ENCODE measurements at regions not wholly inside any gene's neighbourhood (a gene's known extent, or its start where the extent isn't known, plus 50 kb on each side); places are given as distances from the start of the nearest gene placed in this dataset.

DNA sequence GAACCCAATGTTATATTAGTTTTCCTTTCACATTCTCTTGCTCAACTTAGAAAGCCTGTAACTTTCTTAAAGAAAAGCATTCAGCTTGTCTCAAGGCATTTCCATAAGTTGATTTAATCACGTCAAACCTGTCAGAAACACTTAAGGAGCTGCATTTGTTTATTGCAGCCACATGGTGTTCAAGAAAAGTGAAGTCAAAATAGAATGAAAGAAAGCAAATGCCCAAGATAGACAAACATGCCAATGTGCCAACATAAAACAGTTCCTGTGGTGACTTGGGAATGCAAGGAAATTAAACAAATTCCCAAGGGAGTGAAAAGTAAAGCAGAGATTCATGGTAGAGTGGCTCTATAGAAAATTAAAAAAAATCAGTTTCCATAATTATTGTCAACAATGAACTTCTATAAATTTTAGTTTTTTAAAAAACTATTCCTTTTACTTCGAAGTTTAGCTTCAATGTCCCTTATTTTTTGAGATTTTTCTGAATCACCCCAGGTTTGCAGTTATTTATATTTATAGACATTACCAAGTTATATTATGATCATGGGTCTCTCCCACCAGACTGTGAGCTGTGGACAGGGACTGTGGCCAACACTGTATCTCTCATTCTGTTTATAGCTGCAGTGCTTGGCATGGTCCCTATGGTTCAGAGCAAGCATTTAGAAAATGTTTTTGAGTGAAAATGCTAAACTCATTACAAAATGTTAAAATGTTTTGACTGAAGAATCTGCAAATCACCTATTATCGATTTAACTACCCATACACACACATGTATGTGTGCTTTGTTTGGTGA lies 887.4 kb downstream of the REEP3 start:
- Mint-ChIP-seq H3K27ac (no peak overlapping the region), H3K4me3 (no peak overlapping the region), H3K9me3 (no peaks in the 10 kb centered on the region), H3K36me3 (ENCODE audit: low read depth) (no peaks in the 10 kb centered on the region), H3K4me1 (peaks cover 5% of the 10 kb centered on the region), H3K27me3 (ENCODE audit: insufficient read depth) (no peaks in the 10 kb centered on the region)
- H3K9me3 ChIP-seq (ENCODE audit: control insufficient read depth, low read length), result no peaks in the 10 kb centered on the region
- H3K9ac ChIP-seq (ENCODE audit: extremely low read depth, low read length, poor library complexity, severe bottlenecking), result no peak overlapping the region
- no peak overlapping the region for H3K27ac ChIP-seq (ENCODE audit: low read depth, low read length)
- H3K36me3 ChIP-seq (ENCODE audit: control insufficient read depth, insufficient read depth, low read length), result no peaks in the 10 kb centered on the region
- 80 to 98% methylated on average over 1 to 3 of the region's 3 CpGs for WGBS, 2 experiments (ENCODE audit: insufficient coverage in 1 of 2, insufficient read length in 1 of 2)
- H3K4me3 ChIP-seq (ENCODE audit: low read length), result no peak overlapping the region
- no peak for DNase-seq
- H3K4me1 ChIP-seq (ENCODE audit: control insufficient read depth, insufficient read depth, low read length), result no peaks in the 10 kb centered on the region
- no peaks in the 10 kb centered on the region for H3K27me3 ChIP-seq (ENCODE audit: control insufficient read depth, insufficient read depth, low read length, poor library complexity, severe bottlenecking)
- TF ChIP-seq, protein P1, sequence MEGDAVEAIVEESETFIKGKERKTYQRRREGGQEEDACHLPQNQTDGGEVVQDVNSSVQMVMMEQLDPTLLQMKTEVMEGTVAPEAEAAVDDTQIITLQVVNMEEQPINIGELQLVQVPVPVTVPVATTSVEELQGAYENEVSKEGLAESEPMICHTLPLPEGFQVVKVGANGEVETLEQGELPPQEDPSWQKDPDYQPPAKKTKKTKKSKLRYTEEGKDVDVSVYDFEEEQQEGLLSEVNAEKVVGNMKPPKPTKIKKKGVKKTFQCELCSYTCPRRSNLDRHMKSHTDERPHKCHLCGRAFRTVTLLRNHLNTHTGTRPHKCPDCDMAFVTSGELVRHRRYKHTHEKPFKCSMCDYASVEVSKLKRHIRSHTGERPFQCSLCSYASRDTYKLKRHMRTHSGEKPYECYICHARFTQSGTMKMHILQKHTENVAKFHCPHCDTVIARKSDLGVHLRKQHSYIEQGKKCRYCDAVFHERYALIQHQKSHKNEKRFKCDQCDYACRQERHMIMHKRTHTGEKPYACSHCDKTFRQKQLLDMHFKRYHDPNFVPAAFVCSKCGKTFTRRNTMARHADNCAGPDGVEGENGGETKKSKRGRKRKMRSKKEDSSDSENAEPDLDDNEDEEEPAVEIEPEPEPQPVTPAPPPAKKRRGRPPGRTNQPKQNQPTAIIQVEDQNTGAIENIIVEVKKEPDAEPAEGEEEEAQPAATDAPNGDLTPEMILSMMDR (conservative IDR thresholded peaks at IDR 0.05), result no peak

DNA sequence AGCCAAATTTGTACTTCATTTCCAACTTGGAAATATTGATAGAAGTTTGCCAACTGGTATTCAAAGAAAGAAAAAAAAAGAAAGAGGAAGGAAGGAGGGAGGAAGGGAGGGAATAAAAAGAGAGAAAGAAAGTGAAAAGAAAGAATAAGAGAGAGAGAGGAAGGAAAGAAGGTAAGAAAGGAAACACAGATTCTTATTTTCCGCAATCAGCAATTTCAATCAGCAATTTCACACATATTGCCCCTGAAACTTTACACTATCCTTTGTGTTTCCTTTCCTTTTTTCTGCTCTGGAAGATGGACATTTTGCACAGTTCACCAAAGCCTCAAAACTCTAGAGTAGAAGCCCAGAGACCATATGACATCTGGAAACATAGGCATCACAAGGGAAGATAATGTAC lies 888.1 kb downstream of the REEP3 start:
- Mint-ChIP-seq H3K27ac (no peak overlapping the region), H3K36me3 (ENCODE audit: low read depth) (no peaks in the 10 kb centered on the region), H3K27me3 (ENCODE audit: insufficient read depth) (no peaks in the 10 kb centered on the region), H3K4me3 (no peak overlapping the region), H3K9me3 (peaks cover 1% of the 10 kb centered on the region), H3K4me1 (peaks cover 5% of the 10 kb centered on the region)
- no peak overlapping the region for H3K27ac ChIP-seq (ENCODE audit: low read depth, low read length)
- WGBS, 2 experiments (ENCODE audit: insufficient coverage in 1 of 2, insufficient read length in 1 of 2), result 88% methylated on average over 1 of the region's 1 CpG; no CpG with 5 or more reads in 1 of the 2 experiments
- no peak for DNase-seq
- H3K27me3 ChIP-seq (ENCODE audit: control insufficient read depth, insufficient read depth, low read length, poor library complexity, severe bottlenecking), result no peaks in the 10 kb centered on the region
- no peak overlapping the region for H3K9ac ChIP-seq (ENCODE audit: extremely low read depth, low read length, poor library complexity, severe bottlenecking)
- no peak overlapping the region for H3K4me3 ChIP-seq (ENCODE audit: low read length)
- no peaks in the 10 kb centered on the region for H3K36me3 ChIP-seq (ENCODE audit: control insufficient read depth, insufficient read depth, low read length)
- H3K9me3 ChIP-seq (ENCODE audit: control insufficient read depth, low read length), result no peaks in the 10 kb centered on the region
- TF ChIP-seq, protein P1 (conservative IDR thresholded peaks at IDR 0.05), result no peak
- H3K4me1 ChIP-seq (ENCODE audit: control insufficient read depth, insufficient read depth, low read length), result no peaks in the 10 kb centered on the region

DNA sequence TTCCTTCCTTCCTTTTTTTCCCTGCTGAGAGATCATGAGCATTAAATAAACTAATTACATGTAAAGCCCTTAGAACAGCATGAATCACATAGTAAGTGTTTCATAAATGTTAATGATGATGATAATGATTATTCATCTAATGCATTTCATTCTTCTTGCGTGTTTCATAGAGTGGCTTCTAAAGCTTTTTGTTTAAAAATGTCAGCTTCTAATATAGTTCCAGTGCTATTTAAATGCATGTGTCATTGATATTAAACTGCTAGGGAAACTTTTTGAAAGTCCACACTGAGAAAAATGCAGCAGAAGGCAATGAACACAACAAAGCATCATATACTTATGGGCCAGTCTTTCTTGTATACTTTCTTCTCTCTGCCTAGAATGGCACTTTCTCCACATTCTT lies 894.8 kb downstream of the REEP3 start:
- Histone ChIP-seq H3K27me3 (ENCODE audit: control insufficient read depth, insufficient read depth, low read length, poor library complexity, severe bottlenecking) (no peaks in the 10 kb centered on the region), H3K36me3 (ENCODE audit: control insufficient read depth, insufficient read depth, low read length) (no peaks in the 10 kb centered on the region), H3K9ac (ENCODE audit: extremely low read depth, low read length, poor library complexity, severe bottlenecking) (no peak overlapping the region), H3K27ac (ENCODE audit: low read depth, low read length) (no peak overlapping the region), H3K4me3 (ENCODE audit: low read length) (no peak overlapping the region), H3K9me3 (ENCODE audit: control insufficient read depth, low read length) (no peaks in the 10 kb centered on the region), H3K4me1 (ENCODE audit: control insufficient read depth, insufficient read depth, low read length) (no peaks in the 10 kb centered on the region)
- no peaks in the 10 kb centered on the region for H3K36me3 Mint-ChIP-seq (ENCODE audit: low read depth)
- H3K4me3 Mint-ChIP-seq, result no peak overlapping the region
- TF ChIP-seq, protein P1 (conservative IDR thresholded peaks at IDR 0.05), result no peak
- no peaks in the 10 kb centered on the region for H3K27me3 Mint-ChIP-seq (ENCODE audit: insufficient read depth)
- no peaks in the 10 kb centered on the region for H3K4me1 Mint-ChIP-seq
- DNase-seq, result no peak
- 100% methylated on average over 1 of the region's 1 CpG; no CpG with 5 or more reads in 1 of the 2 experiments for WGBS, 2 experiments (ENCODE audit: insufficient coverage in 1 of 2, insufficient read length in 1 of 2)
- H3K9me3 Mint-ChIP-seq, result peaks cover 1% of the 10 kb centered on the region
- H3K27ac Mint-ChIP-seq, result no peak overlapping the region
